ENCODE measurements at regions not wholly inside any gene's neighbourhood (a gene's known extent, or its start where the extent isn't known, plus 50 kb on each side); places are given as distances from the start of the nearest gene placed in this dataset.

GRCh38 chr3:25239042-25239441, 189.0 kb upstream of the RARB start:
- no peak for TF ChIP-seq CTCF (IDR thresholded peaks at IDR 0.05; ENCODE audit: insufficient read depth, low read length)
- TF ChIP-seq POLR2AphosphoS5 (IDR thresholded peaks at IDR 0.05; ENCODE audit: low read depth): no peak
- TF ChIP-seq GABPA (IDR thresholded peaks at IDR 0.05; ENCODE audit: low read depth): no peak
